Stimulated activated CD8-positive, alpha-beta memory T cell treated with anti-CD3 and anti-CD28 coated beads, Interleukin-2, amount 100 ng/mL, for 1 hour (primary cell): ENCODE measurements at regions not wholly inside any gene's neighbourhood (a gene's known extent, or its start where the extent isn't known, plus 50 kb on each side); places are given as distances from the start of the nearest gene placed in this dataset.
"Not testable (repeated sequence)": the region's sequence is repeated elsewhere in the genome, so short reads cannot be mapped to it uniquely, and the experiment has no call there.

Experiments used
- DNase-seq, 2 donors: peaks; one replicate each; pipeline ENCODE4 v3.0.0-alpha.2; 2020; ENCODE audit warnings: low read depth in 2 of 2

GRCh38 chr15:95637234-95637633 lies 693.3 kb upstream of the NR2F2 start:
- not testable (repeated sequence) for DNase-seq

- DNase-seq: no peak
Observed at GRCh38 chr15:95639208-95639607, 691.3 kb upstream of the NR2F2 start.

GRCh38 chr15:95644100-95644875 lies 686.2 kb upstream of the NR2F2 start:
- DNase-seq: no peak

GRCh38 chr15:95645791-95646338 lies 684.6 kb upstream of the NR2F2 start:
- no peak for DNase-seq

- DNase-seq: no peak
Observed at GRCh38 chr15:95646484-95647273, 683.8 kb upstream of the NR2F2 start.

- DNase-seq: no peak
Observed at GRCh38 chr15:95647531-95648277, 682.8 kb upstream of the NR2F2 start.

- DNase-seq: no peak
Observed at GRCh38 chr15:95653361-95653805, 677.1 kb upstream of the NR2F2 start.

DNA sequence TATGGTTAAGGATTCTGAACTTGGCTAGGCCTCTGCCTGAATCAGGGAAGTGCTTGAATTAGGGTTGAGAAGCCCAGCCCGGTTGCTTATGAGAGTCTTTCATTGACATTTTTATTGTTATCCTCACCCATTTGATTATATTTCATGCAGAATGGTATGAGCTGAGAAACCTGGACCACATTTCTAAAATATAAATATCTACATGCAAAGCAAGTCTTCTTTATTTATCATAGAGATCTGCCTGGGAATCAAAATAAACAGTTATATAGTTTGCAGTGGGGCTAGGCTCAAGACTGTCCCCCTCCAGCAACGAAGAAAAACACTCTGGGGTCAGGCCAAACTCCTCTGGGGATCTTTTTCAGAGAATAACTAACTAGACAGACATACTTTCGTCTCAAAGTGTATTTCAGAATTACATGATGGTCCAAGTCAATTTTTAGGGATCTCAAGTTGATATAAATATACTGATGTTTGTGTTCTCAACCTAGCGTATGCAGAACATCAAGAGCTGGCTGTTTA lies 675.4 kb upstream of the NR2F2 start:
- no peak for DNase-seq

DNA sequence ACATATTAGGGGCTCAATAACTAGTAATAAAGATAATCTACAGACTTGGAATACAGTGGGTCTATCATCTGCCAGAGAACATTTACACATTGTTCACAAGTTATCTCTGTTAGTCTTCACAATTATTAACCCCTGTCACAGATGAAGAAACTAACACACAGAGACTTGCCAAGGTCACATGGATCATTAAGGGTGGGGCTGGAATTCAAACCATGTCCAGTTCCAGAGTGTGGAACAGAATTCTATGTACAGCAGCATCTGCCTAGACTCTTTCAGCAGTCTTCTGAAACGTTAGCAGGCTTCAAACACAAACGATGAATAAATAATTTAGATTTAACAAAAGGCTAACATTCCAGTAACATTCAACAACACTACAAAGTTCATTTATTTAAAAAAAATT lies 673.9 kb upstream of the NR2F2 start:
- no peak for DNase-seq

- DNase-seq: no peak
Observed at GRCh38 chr15:95658799-95659198, 671.7 kb upstream of the NR2F2 start.

DNA sequence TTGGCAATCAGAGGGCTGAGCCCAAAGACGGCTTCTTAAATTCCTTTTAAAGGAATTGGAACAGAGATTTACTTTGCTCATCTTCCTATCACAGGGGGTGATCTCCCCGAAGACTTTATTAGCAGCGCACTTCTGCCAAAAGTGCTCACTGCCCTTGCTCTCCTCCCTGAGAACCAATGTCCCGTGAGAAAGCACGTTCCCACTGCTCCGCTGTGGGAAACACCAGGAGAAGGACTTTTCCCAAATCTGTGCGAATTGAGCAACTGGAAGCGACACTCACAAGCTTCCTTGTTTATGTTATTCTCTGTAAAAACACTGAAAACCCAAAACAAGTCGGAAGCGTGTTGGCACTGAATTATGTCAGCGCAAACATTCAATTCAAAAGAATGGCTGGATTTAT lies 670.8 kb upstream of the NR2F2 start:
- no peak for DNase-seq

- DNase-seq: no peak
Observed at GRCh38 chr15:95662638-95663037, 667.9 kb upstream of the NR2F2 start.

DNA sequence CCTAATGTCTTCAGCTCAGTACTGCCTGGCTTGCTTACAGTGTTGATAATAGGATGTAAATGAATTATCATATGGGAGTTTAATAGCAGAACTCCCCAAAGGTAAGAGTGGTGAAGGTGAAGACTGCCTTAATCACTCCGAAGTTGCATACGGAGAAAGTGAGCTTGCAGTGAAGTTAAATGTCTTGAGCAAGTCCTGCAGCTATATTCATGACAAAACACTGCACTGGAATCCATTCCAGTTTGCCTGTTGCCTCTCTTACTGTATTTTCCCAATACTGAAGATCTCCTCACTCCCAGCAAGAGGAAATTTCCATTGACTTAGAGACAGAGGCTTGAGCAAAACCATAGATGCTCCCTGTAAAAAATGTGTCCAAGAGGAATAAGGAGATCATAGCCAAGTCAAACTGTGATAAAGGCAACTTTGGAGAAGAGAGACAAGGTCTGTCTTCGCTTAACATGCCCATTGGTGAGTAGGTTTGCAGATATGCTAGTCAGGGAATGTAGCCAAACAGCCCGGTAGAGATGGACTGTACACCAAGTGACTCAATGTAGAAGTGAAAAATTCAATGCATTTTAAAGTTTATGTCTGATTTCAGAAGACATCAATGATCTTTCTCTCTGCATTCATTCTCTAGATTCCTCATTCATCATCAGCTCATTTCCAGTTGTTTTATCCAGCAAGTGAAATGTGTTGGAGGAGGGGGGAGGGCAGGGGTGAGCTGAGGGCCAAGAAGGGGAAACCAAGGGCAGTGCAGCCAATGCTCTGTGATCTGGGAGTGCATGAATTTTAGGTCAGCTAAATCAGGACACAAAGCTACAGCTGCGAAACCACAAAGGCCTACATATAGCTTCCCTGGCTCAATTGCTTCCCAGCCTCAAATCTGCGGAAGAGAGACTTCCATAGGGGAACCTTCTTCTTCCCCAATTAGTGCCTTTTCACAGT lies 667.1 kb upstream of the NR2F2 start:
- no peak for DNase-seq

DNA sequence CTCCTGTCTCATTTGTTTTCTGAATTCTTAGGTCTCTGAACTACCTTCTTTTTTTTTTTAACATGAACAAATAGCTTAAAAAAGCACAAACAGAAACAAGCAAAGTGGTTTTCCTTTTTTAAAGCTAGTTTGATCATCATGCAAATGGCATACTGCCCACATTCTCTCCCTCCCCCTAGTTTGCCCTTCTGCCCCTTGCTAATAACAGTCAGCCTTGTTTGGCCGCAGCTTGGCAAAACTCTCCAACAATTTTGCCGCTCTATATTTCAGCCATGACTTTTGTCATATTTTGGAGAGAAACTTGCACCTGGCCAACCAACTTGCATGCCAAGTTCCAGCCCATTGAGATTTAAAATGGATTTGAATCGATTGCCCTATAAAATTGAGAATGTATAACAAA lies 666.0 kb upstream of the NR2F2 start:
- DNase-seq: no peak

GRCh38 chr15:95669146-95669922 lies 661.2 kb upstream of the NR2F2 start:
- no peak for DNase-seq

- DNase-seq: no peak
Observed at GRCh38 chr15:95674031-95674430, 656.5 kb upstream of the NR2F2 start.

DNA sequence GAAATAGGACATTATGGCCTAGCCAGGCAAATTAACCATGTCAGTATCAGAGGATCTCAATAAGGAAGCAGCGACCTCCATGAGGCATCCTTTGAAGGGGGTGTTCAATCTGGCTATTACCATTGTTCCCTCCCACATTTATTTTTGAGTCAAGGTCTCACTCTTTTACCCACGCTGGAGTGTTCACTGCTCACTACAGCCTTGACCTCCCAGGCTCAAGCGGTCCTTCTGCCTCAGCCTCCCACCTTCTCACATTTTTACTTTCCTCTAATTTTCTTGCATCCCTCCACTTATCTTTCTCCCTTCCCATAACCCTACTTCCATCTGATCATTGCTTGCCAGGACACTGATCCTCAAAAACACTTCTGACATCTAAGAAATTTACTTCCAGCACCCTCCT lies 654.0 kb upstream of the NR2F2 start:
- DNase-seq: no peak

DNA sequence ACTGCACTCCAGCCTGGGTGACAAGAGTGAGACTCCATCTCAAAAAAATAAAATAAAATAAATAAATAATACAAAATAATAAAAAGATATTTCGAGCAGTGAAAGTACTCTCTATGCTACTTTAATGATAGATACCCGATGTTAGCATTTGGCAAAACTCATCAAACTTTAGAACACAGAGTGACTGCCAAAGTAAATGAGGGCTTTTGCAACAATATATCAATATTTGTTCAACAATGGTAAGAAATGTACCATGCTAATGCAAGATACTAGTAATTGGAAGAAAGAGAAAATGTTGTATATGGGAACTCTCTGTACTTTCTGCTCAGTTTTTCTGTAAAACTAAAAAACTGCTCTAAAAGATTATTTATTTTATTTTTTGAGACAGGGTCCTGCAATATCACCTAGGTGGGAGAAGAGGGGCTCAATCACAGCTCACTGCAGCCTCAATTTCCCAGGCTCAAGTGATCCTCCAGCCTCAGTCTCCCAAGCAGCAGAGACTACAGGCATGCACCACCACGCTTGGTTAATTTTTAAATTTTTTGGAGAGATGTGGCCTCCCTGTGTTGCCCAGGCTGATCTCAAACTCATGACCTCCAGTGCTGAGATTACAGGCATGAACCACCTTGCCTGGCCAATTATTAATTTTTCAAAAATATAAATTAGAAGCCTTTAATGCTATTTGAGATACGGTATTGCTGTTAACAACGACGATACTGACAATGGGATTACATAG lies 650.5 kb upstream of the NR2F2 start:
- no peak for DNase-seq

- DNase-seq: no peak
Observed at GRCh38 chr15:95680728-95681127, 649.8 kb upstream of the NR2F2 start.
